Testis (tissue), 2 donors: ENCODE measurements at regions not wholly inside any gene's neighbourhood (a gene's known extent, or its start where the extent isn't known, plus 50 kb on each side); places are given as distances from the start of the nearest gene placed in this dataset.

Experiments used
- CTCF ChIP-seq, 3 experiments: fragments of 450-650 bp in 2 of 3; fragments of 200-600 bp in 1 of 3; sonication (generic) in 1 of 3; IDR thresholded peaks; one replicate each; pipeline ENCODE4 v1.5.1; 2016 to 2019; ENCODE audit warnings: antibody characterized with exemption in 3 of 3, mild to moderate bottlenecking in 2 of 3, moderate library complexity in 1 of 3
- POLR2A ChIP-seq: fragments of 450-650 bp; IDR thresholded peaks from one replicate; pipeline ENCODE4 v1.6.1; 2017; ENCODE audit warnings: antibody characterized with exemption, mild to moderate bottlenecking, moderate library complexity

- TF ChIP-seq CTCF (IDR thresholded peaks at IDR 0.05) (no peak), POLR2A (no peak)
These were observed 159.0 kb upstream of the IGSF21 start for GRCh38 chr1:17948594-17948993.
